Activated B cell treated with CpG ODN at 0.5 μM for 24 hours (primary cell): ENCODE measurements at regions not wholly inside any gene's neighbourhood (a gene's known extent, or its start where the extent isn't known, plus 50 kb on each side); places are given as distances from the start of the nearest gene placed in this dataset.

Source experiments
- ATAC-seq: fragments of 200-7000 bp; cut with Tn5 transposase; one replicate; pipeline ENCODE4 v1.10.0; 2021; ENCODE audit warnings: low read depth, mild to moderate bottlenecking, moderate library complexity
- CTCF ChIA-PET: fragments of 350-600 bp; sonication (Branson Sonifier 250); formaldehyde crosslinking; loops from one replicate; lab custom pipeline; 2021; ENCODE audit warnings: antibody characterized with exemption; lab: Charles Lee
- POLR2A ChIA-PET: fragments of 350-600 bp; sonication (Branson Sonifier 250); formaldehyde crosslinking; loops from one replicate; lab custom pipeline; 2021; ENCODE audit warnings: antibody characterized with exemption; lab: Charles Lee
- DNase-seq: peaks from one replicate; pipeline ENCODE4 v3.0.0; 2022
- H3K27ac Mint-ChIP-seq: one replicate; pipeline ENCODE4 v1.8.0; 2020; ENCODE audit warnings: mixed read lengths
- H3K27me3 Mint-ChIP-seq: one replicate; pipeline ENCODE4 v1.8.0; 2021; ENCODE audit warnings: mixed read lengths
- H3K36me3 Mint-ChIP-seq: one replicate; pipeline ENCODE4 v1.8.0; 2021; ENCODE audit warnings: low read depth, mixed read lengths
- H3K4me1 Mint-ChIP-seq: one replicate; pipeline ENCODE4 v1.8.0; 2021; ENCODE audit warnings: mixed read lengths
- H3K4me3 Mint-ChIP-seq: one replicate; pipeline ENCODE4 v1.8.0; 2020; ENCODE audit warnings: mild to moderate bottlenecking, mixed read lengths
- H3K9me3 Mint-ChIP-seq: one replicate; pipeline ENCODE4 v1.8.0; 2020; ENCODE audit warnings: mixed read lengths
- CTCF ChIP-seq: fragments of 200-600 bp; IDR thresholded peaks from one replicate; pipeline ENCODE4 v1.8.0; 2022; ENCODE audit warnings: antibody characterized with exemption, mild to moderate bottlenecking
- intact Hi-C: fragments of 100-400 bp; cut with micrococcal nuclease; formaldehyde crosslinking; loops from one replicate; pipeline ENCODE4 v1.15.1; 2024

GRCh38 chr7:142612237-142612881, 136.9 kb upstream of the PRSS1 start:
- Mint-ChIP-seq H3K4me3 (no peak overlapping the region), H3K27me3 (peaks cover 44% of the 10 kb centered on the region), H3K9me3 (no peaks in the 10 kb centered on the region), H3K27ac (no peak overlapping the region), H3K4me1 (no peaks in the 10 kb centered on the region), H3K36me3 (no peaks in the 10 kb centered on the region)
- TF ChIP-seq CTCF = no peak
- ChIA-PET CTCF (no interaction called here), POLR2A (interaction anchor here (0.7 kb wide), 1 partner anchor 675 kb away, joined by 4 read pairs; no protein-coding TSS in a partner anchor)
- DNase-seq = no peak
- no peak for ATAC-seq
- intact Hi-C loops = no loop called here

- ChIA-PET CTCF (interaction anchor here (0.6 kb wide), 1 partner anchor 392 kb away, joined by 3 read pairs; no protein-coding TSS in a partner anchor), POLR2A (interaction anchor here (0.7 kb wide), 1 partner anchor 676 kb away, joined by 4 read pairs; no protein-coding TSS in a partner anchor)
- peaks cover 44% of the 10 kb centered on the region for H3K27me3 Mint-ChIP-seq
- H3K9me3 Mint-ChIP-seq = no peaks in the 10 kb centered on the region
- DNase-seq (no peak), ATAC-seq (no peak)
- no peaks in the 10 kb centered on the region for H3K4me1 Mint-ChIP-seq
- TF ChIP-seq CTCF = no peak
- H3K4me3 Mint-ChIP-seq = no peak overlapping the region
- H3K27ac Mint-ChIP-seq = no peak overlapping the region
- intact Hi-C loops = no loop called here
- H3K36me3 Mint-ChIP-seq = no peaks in the 10 kb centered on the region
Observed at GRCh38 chr7:142611566-142612236, 137.6 kb upstream of the PRSS1 start.

DNA sequence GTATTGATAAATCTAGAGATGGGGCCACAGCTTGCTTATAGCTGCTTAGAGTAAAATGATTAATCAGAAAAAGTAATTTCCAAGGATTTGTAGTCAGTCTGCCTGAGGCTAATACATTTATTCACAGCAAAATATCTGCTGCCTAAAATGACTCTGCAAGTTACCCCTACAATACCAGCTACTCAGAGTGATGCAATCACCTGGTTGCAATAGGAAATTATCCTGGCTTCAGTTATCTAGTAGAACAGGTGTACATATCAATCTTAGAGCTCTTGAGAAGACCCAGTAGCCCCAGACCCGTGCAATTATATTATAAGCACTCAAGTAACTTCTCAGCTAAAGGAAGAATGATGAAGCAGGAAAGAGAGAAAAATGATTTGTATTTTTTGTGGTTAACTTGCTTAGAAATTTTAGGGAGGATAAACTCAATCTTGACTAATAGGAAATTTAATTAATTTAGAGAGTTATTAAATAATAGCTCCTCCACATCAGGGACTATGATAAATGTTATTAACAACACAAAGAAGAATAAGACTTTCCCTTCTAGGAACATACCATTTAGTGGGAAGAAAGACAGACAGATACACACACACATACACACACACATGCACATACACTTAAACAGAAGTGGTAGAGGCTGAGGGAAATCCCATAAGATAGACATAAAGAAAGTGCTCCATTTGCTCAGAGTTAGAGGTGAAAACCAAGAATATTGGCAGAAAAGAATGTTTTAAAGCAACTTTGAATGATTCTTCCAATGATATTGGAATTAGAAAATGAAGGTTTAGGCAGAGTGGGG, 140.4 kb upstream of the PRSS1 start:
- Mint-ChIP-seq H3K4me1 (peaks cover 2% of the 10 kb centered on the region), H3K27ac (no peak overlapping the region), H3K4me3 (no peak overlapping the region), H3K36me3 (no peaks in the 10 kb centered on the region), H3K9me3 (no peaks in the 10 kb centered on the region), H3K27me3 (peaks cover 35% of the 10 kb centered on the region)
- intact Hi-C loops = no loop called here
- ATAC-seq = no peak
- TF ChIP-seq CTCF = no peak
- CTCF ChIA-PET = interaction anchor here (1.1 to 7.8 kb wide), 3 partner anchors 23 to 606 kb away, joined by 3 to 70 read pairs (median 6); no protein-coding TSS in a partner anchor
- DNase-seq = no peak
- POLR2A ChIA-PET = interaction anchor here (0.6 kb wide), 1 partner anchor 173 kb away, joined by 7 read pairs; no protein-coding TSS in a partner anchor

GRCh38 chr7:142607351-142607750, 141.9 kb upstream of the PRSS1 start:
- no peak overlapping the region for H3K4me3 Mint-ChIP-seq
- CTCF ChIA-PET = interaction anchor here (2.0 to 7.8 kb wide), 2 partner anchors 396 to 608 kb away, joined by 6 to 70 read pairs; no protein-coding TSS in a partner anchor
- peaks cover 3% of the 10 kb centered on the region for H3K4me1 Mint-ChIP-seq
- H3K36me3 Mint-ChIP-seq = no peaks in the 10 kb centered on the region
- H3K9me3 Mint-ChIP-seq = no peaks in the 10 kb centered on the region
- H3K27me3 Mint-ChIP-seq = peaks cover 39% of the 10 kb centered on the region
- DNase-seq (no peak), ATAC-seq (no peak)
- POLR2A ChIA-PET = no interaction called here
- intact Hi-C loops = no loop called here
- TF ChIP-seq CTCF = no peak
- no peak overlapping the region for H3K27ac Mint-ChIP-seq
